ENCODE measurements at regions not wholly inside any gene's neighbourhood (a gene's known extent, or its start where the extent isn't known, plus 50 kb on each side); places are given as distances from the start of the nearest gene placed in this dataset.
A peak's percentile ranks its signal among the peaks of the same experiment; 100 is the strongest.

GRCh38 chr17:77404812-77405581, 264.2 kb downstream of the SEC14L1 start:
- POLR2A ChIA-PET = interaction anchor here (0.8 to 66.9 kb wide), 15 partner anchors 8 to 512 kb away, joined by 3 to 3353 read pairs (median 5); no protein-coding TSS in a partner anchor
- H3K36me3 Mint-ChIP-seq = peaks cover 4 to 44% (median 8%) of the 10 kb centered on the region in 5 donors

GRCh38 chr17:77405867-77406732, 265.3 kb downstream of the SEC14L1 start:
- peaks cover 0 to 2% (median 0%) of the 10 kb centered on the region in 11 donors for H3K9me3 Mint-ChIP-seq
- intact Hi-C loops (cut with micrococcal nuclease) = loop anchor here (1.0 to 2.0 kb wide), 6 partner anchors 15 to 75 kb away; no protein-coding TSS in a partner anchor
- Histone ChIP-seq H3K36me3 (ENCODE audit: control insufficient read depth in 2 of 3, insufficient read depth in 3 of 3, low read length in 3 of 3) (peaks cover 0 to 12% (median 0%) of the 10 kb centered on the region in 3 experiments), H3K27ac (ENCODE audit: low read depth, low read length) (peak overlapping the region; percentile 81), H3K4me3 (ENCODE audit: low read length) (peak overlapping the region; percentile 66), H3K9me3 (ENCODE audit: control insufficient read depth in 2 of 3, low read length in 3 of 3) (no peaks in the 10 kb centered on the region), H3K27me3 (ENCODE audit: control insufficient read depth in 2 of 2, insufficient read depth in 2 of 2, low read length in 2 of 2) (no peaks in the 10 kb centered on the region), H3K4me1 (ENCODE audit: control insufficient read depth in 2 of 2, insufficient read depth in 2 of 2, low read length in 2 of 2) (peaks cover 88 to 91% of the 10 kb centered on the region in 2 donors)
- peaks cover 4 to 49% (median 8%) of the 10 kb centered on the region in 5 donors for H3K36me3 Mint-ChIP-seq
- ATAC-seq = peak; percentile 41
- peaks cover 70 to 97% (median 86%) of the 10 kb centered on the region in 7 donors for H3K4me1 Mint-ChIP-seq
- ChIA-PET POLR2A (interaction anchor here (1.1 to 66.9 kb wide), 10 partner anchors 7 to 81 kb away, joined by 3 to 3353 read pairs (median 5); no protein-coding TSS in a partner anchor), CTCF (interaction anchor here (0.7 to 10.1 kb wide), 14 partner anchors 10 to 97 kb away, joined by 3 to 114 read pairs (median 3); no protein-coding TSS in a partner anchor)
- DNase-seq = peak in 4 of 9 donors; percentile 32 to 50 (median 36)
- peak overlapping the region; percentile 95 to 100 (median 97) for H3K27ac Mint-ChIP-seq
- H3K4me3 Mint-ChIP-seq = peak overlapping the region; percentile 83 to 100 (median 95)
- no peaks in the 10 kb centered on the region for H3K27me3 Mint-ChIP-seq

More at GRCh38 chr17:77404812-77405581, 264.2 kb downstream of the SEC14L1 start:
- Mint-ChIP-seq H3K4me1 (peaks cover 71 to 97% (median 87%) of the 10 kb centered on the region in 7 donors), H3K27ac (peak overlapping the region; percentile 95 to 100 (median 97)), H3K27me3 (no peaks in the 10 kb centered on the region), H3K4me3 (peak overlapping the region; percentile 83 to 100 (median 95)), H3K9me3 (peaks cover 0 to 2% (median 0%) of the 10 kb centered on the region in 11 donors)
- DNase-seq (peak; percentile 48 to 86 (median 84)), ATAC-seq (peak; percentile 88)
- peaks cover 0 to 12% (median 0%) of the 10 kb centered on the region in 3 experiments for H3K36me3 ChIP-seq (ENCODE audit: control insufficient read depth in 2 of 3, insufficient read depth in 3 of 3, low read length in 3 of 3)
- peak overlapping the region; percentile 66 for H3K4me3 ChIP-seq (ENCODE audit: low read length)
- intact Hi-C loops (cut with micrococcal nuclease) = loop anchor here (1.0 to 2.0 kb wide), 6 partner anchors 14 to 74 kb away; no protein-coding TSS in a partner anchor
- no peaks in the 10 kb centered on the region for H3K9me3 ChIP-seq (ENCODE audit: control insufficient read depth in 2 of 3, low read length in 3 of 3)
- peaks cover 89 to 91% of the 10 kb centered on the region in 2 donors for H3K4me1 ChIP-seq (ENCODE audit: control insufficient read depth in 2 of 2, insufficient read depth in 2 of 2, low read length in 2 of 2)
- no peaks in the 10 kb centered on the region for H3K27me3 ChIP-seq (ENCODE audit: control insufficient read depth in 2 of 2, insufficient read depth in 2 of 2, low read length in 2 of 2)
- peak overlapping the region; percentile 81 for H3K27ac ChIP-seq (ENCODE audit: low read depth, low read length)
- CTCF ChIA-PET = interaction anchor here (0.6 to 10.1 kb wide), 16 partner anchors 11 to 89 kb away, joined by 3 to 114 read pairs (median 3); no protein-coding TSS in a partner anchor

- intact Hi-C loops (cut with micrococcal nuclease) = loop anchor here in 1 of 2 donors (2.0 kb wide), 1 partner anchor 13 kb away; no protein-coding TSS in a partner anchor
- no peaks in the 10 kb centered on the region for H3K27me3 ChIP-seq (ENCODE audit: control insufficient read depth in 2 of 2, insufficient read depth in 2 of 2, low read length in 2 of 2)
- H3K36me3 Mint-ChIP-seq = peaks cover 4 to 44% (median 8%) of the 10 kb centered on the region in 5 donors
- ATAC-seq (no peak), DNase-seq (no peak)
- peak overlapping the region; percentile 75 to 100 (median 86) for H3K4me3 Mint-ChIP-seq
- H3K9me3 ChIP-seq (ENCODE audit: control insufficient read depth in 2 of 3, low read length in 3 of 3) = no peaks in the 10 kb centered on the region
- ChIA-PET CTCF (interaction anchor here (1.0 to 1.3 kb wide), 4 partner anchors 22 to 87 kb away, joined by 3 to 6 read pairs (median 4); no protein-coding TSS in a partner anchor), POLR2A (interaction anchor here (0.6 to 66.9 kb wide), 9 partner anchors 5 to 407 kb away, joined by 3 to 3353 read pairs (median 4); no protein-coding TSS in a partner anchor)
- peak overlapping the region; percentile 81 for H3K27ac ChIP-seq (ENCODE audit: low read depth, low read length)
- peaks cover 0 to 2% (median 0%) of the 10 kb centered on the region in 11 donors for H3K9me3 Mint-ChIP-seq
- H3K36me3 ChIP-seq (ENCODE audit: control insufficient read depth in 2 of 3, insufficient read depth in 3 of 3, low read length in 3 of 3) = peaks cover 0 to 4% (median 0%) of the 10 kb centered on the region in 3 experiments
- peaks cover 82 to 90% of the 10 kb centered on the region in 2 donors for H3K4me1 ChIP-seq (ENCODE audit: control insufficient read depth in 2 of 2, insufficient read depth in 2 of 2, low read length in 2 of 2)
- H3K27me3 Mint-ChIP-seq = no peaks in the 10 kb centered on the region
- peak overlapping the region; percentile 66 for H3K4me3 ChIP-seq (ENCODE audit: low read length)
- H3K4me1 Mint-ChIP-seq = peaks cover 68 to 96% (median 87%) of the 10 kb centered on the region in 7 donors
- H3K27ac Mint-ChIP-seq = peak overlapping the region; percentile 87 to 100 (median 97)
These were observed 266.8 kb downstream of the SEC14L1 start for GRCh38 chr17:77407321-77408277.

- ChIA-PET POLR2A (interaction anchor here (0.6 to 66.9 kb wide), 10 partner anchors 5 to 87 kb away, joined by 3 to 3353 read pairs (median 6); no protein-coding TSS in a partner anchor), CTCF (interaction anchor here (1.0 to 1.3 kb wide), 3 partner anchors 21 to 33 kb away, joined by 3 to 6 read pairs (median 4); no protein-coding TSS in a partner anchor)
- peaks cover 79 to 89% of the 10 kb centered on the region in 2 donors for H3K4me1 ChIP-seq (ENCODE audit: control insufficient read depth in 2 of 2, insufficient read depth in 2 of 2, low read length in 2 of 2)
- no peaks in the 10 kb centered on the region for H3K36me3 ChIP-seq (ENCODE audit: control insufficient read depth in 2 of 3, insufficient read depth in 3 of 3, low read length in 3 of 3)
- Mint-ChIP-seq H3K4me1 (peaks cover 68 to 96% (median 87%) of the 10 kb centered on the region in 7 donors), H3K27me3 (no peaks in the 10 kb centered on the region), H3K27ac (peak overlapping the region; percentile 83 to 100 (median 97)), H3K4me3 (peak overlapping the region; percentile 75 to 100 (median 86)), H3K9me3 (peaks cover 0 to 2% (median 0%) of the 10 kb centered on the region in 11 donors), H3K36me3 (peaks cover 7 to 42% (median 12%) of the 10 kb centered on the region in 5 donors)
- H3K9me3 ChIP-seq (ENCODE audit: control insufficient read depth in 2 of 3, low read length in 3 of 3) = no peaks in the 10 kb centered on the region
- intact Hi-C loops (cut with micrococcal nuclease) = no loop called here
- ATAC-seq = no peak
- no peaks in the 10 kb centered on the region for H3K27me3 ChIP-seq (ENCODE audit: control insufficient read depth in 2 of 2, insufficient read depth in 2 of 2, low read length in 2 of 2)
- H3K4me3 ChIP-seq (ENCODE audit: low read length) = no peak overlapping the region
- no peak for DNase-seq
- peak overlapping the region; percentile 81 for H3K27ac ChIP-seq (ENCODE audit: low read depth, low read length)
These were observed 267.5 kb downstream of the SEC14L1 start for GRCh38 chr17:77408284-77408683.
